H1 (cell line): ENCODE measurements at regions not wholly inside any gene's neighbourhood (a gene's known extent, or its start where the extent isn't known, plus 50 kb on each side); places are given as distances from the start of the nearest gene placed in this dataset.

Experiments
- CTCF ChIA-PET: fragments of 300-600 bp; sonication (Branson Sonifier 250); formaldehyde crosslinking; loops from one replicate; lab custom pipeline; 2021; ENCODE audit not compliant: partially characterized antibody; lab: Charles Lee
- POLR2A ChIA-PET: fragments of 300-600 bp; sonication (Branson Sonifier 250); formaldehyde crosslinking; loops from one replicate; lab custom pipeline; 2021; ENCODE audit warnings: inconsistent platforms; ENCODE audit not compliant: partially characterized antibody; lab: Charles Lee
- DNase-seq, 2 experiments: peaks; one replicate each; pipeline versions ENCODE4 v3.0.0 to v3.0.0-alpha.2; 2010 to 2022; ENCODE audit warnings: low spot score in 2 of 2, low read depth in 1 of 2, mixed read lengths in 1 of 2
- FAIRE-seq: peaks from 2 replicates; lab custom pipeline; 2011; peaks lifted over from hg19 to GRCh38; lab: Jason Lieb, UNC
- H2AFZ ChIP-seq: 2 replicates; pipeline ENCODE4 v1.8.1; 2012; ENCODE audit warnings: low read length, inconsistent platforms
- H2AK5ac ChIP-seq: 2 replicates; pipeline ENCODE4 v1.6.1; 2013; ENCODE audit warnings: low read depth, low read length
- H2BK120ac ChIP-seq: replicated peaks from 2 replicates; pipeline ENCODE3; 2013; ENCODE audit warnings: low read depth, low read length, inconsistent platforms
- H2BK12ac ChIP-seq: 2 replicates; pipeline ENCODE4 v1.6.1; 2013; ENCODE audit warnings: low read depth, low read length
- H2BK15ac ChIP-seq: 2 replicates; pipeline ENCODE4 v1.6.1; 2013; ENCODE audit warnings: low read length
- H2BK20ac ChIP-seq: 2 replicates; pipeline ENCODE4 v1.6.1; 2013; ENCODE audit warnings: low read length
- H2BK5ac ChIP-seq: 2 replicates; pipeline ENCODE4 v1.6.1; 2013; ENCODE audit warnings: low read depth, low read length
- H3K14ac ChIP-seq: 2 replicates; pipeline ENCODE4 v1.6.1; 2013; ENCODE audit warnings: inconsistent platforms; ENCODE audit not compliant: insufficient read length
- H3K18ac ChIP-seq: 2 replicates; pipeline ENCODE4 v1.6.1; 2013; ENCODE audit warnings: low read length; ENCODE audit errors: extremely low read depth
- H3K23ac ChIP-seq: 2 replicates; pipeline ENCODE4 v1.6.1; 2013; ENCODE audit warnings: inconsistent platforms; ENCODE audit not compliant: insufficient read length
- H3K23me2 ChIP-seq: 2 replicates; pipeline ENCODE4 v1.6.1; 2013; ENCODE audit warnings: low read depth, low read length
- H3K27ac ChIP-seq: 2 replicates; pipeline ENCODE4 v1.6.1; 2011; ENCODE audit warnings: low read depth, low read length, inconsistent platforms
- H3K27me3 ChIP-seq, 4 experiments: replicated peaks in 1 of 4; 1 replicate in 1 of 4; 2 replicates in 3 of 4; pipeline versions ENCODE4 v1.6.1 to v1.8.1; 2011 to 2013; ENCODE audit warnings: low read length in 3 of 4, mild to moderate bottlenecking in 3 of 4, inconsistent platforms in 2 of 4, mixed read lengths in 2 of 4, moderate library complexity in 1 of 4; ENCODE audit not compliant: control insufficient read depth in 3 of 4, insufficient read depth in 3 of 4; ENCODE audit errors: extremely low read depth in 1 of 4
- H3K36me3 ChIP-seq, 4 experiments: 2 replicates each; pipeline versions ENCODE4 v1.6.1 to v1.8.1; 2011 to 2013; ENCODE audit warnings: mild to moderate bottlenecking in 4 of 4, low read length in 3 of 4, moderate library complexity in 2 of 4, control low read depth in 1 of 4, inconsistent platforms in 1 of 4; ENCODE audit not compliant: insufficient read depth in 4 of 4, control insufficient read depth in 2 of 4
- H3K4ac ChIP-seq: replicated peaks from 2 replicates; pipeline ENCODE3; 2013; ENCODE audit warnings: low read length, low read depth, mixed read lengths, inconsistent platforms; ENCODE audit not compliant: insufficient read length
- H3K4me1 ChIP-seq, 4 experiments: replicated peaks in 1 of 4; 1 replicate in 1 of 4; 2 replicates in 3 of 4; pipeline versions ENCODE4 v1.6.1 to v1.8.1; 2011 to 2013; ENCODE audit warnings: low read length in 3 of 4, inconsistent platforms in 2 of 4, mixed read lengths in 1 of 4; ENCODE audit not compliant: insufficient read depth in 4 of 4, control insufficient read depth in 3 of 4
- H3K4me2 ChIP-seq, 2 experiments: 2 replicates each; pipeline versions ENCODE4 v1.6.1 to v1.8.1; 2011 to 2013; ENCODE audit warnings: low read depth in 2 of 2, low read length in 2 of 2, control low read depth in 1 of 2, inconsistent platforms in 1 of 2, mild to moderate bottlenecking in 1 of 2; ENCODE audit not compliant: insufficient read depth in 1 of 2
- H3K4me3 ChIP-seq, 4 experiments: fragments of 200-600, 300-600 bp in 1 of 4; sonication (generic), shearing (Covaris generic), sonication (Bioruptor Twin) in 1 of 4; 2 replicates each; pipeline versions ENCODE4 v1.5.1 to v1.8.1; 2011 to 2016; ENCODE audit warnings: low read length in 4 of 4, low read depth in 3 of 4, control low read depth in 2 of 4, inconsistent platforms in 2 of 4, mild to moderate bottlenecking in 2 of 4, mixed read lengths in 1 of 4, moderate library complexity in 1 of 4; ENCODE audit not compliant: insufficient read depth in 2 of 4; ENCODE audit errors: extremely low read depth in 1 of 4
- H3K56ac ChIP-seq: replicated peaks from 2 replicates; pipeline ENCODE3; 2013; ENCODE audit warnings: low read depth, mild to moderate bottlenecking, mixed read lengths, low read length, inconsistent platforms; ENCODE audit not compliant: insufficient read length
- H3K79me1 ChIP-seq: 2 replicates; pipeline ENCODE4 v1.6.1; 2013; ENCODE audit warnings: low read depth, low read length, control low read depth
- H3K79me2 ChIP-seq, 2 experiments: 2 replicates each; pipeline versions ENCODE4 v1.6.1 to v1.8.1; 2012 to 2013; ENCODE audit warnings: low read length in 2 of 2, mild to moderate bottlenecking in 2 of 2, inconsistent platforms in 1 of 2; ENCODE audit not compliant: insufficient read depth in 2 of 2, control insufficient read depth in 1 of 2
- H3K9ac ChIP-seq, 4 experiments: replicated peaks in 1 of 4; 1 replicate in 1 of 4; 2 replicates in 3 of 4; pipeline versions ENCODE4 v1.6.1 to v1.8.1; 2011 to 2013; ENCODE audit warnings: low read depth in 3 of 4, low read length in 3 of 4, control low read depth in 2 of 4, mild to moderate bottlenecking in 2 of 4, moderate library complexity in 2 of 4, inconsistent platforms in 1 of 4; ENCODE audit errors: extremely low read depth in 1 of 4
- H3K9me3 ChIP-seq, 2 experiments: 2 replicates each; pipeline versions ENCODE4 v1.6.1 to v1.8.1; 2012 to 2013; ENCODE audit warnings: mild to moderate bottlenecking in 2 of 2, moderate library complexity in 2 of 2, control low read depth in 1 of 2, inconsistent platforms in 1 of 2, low read depth in 1 of 2, low read length in 1 of 2, mixed read lengths in 1 of 2; ENCODE audit not compliant: insufficient read depth in 2 of 2
- H4K20me1 ChIP-seq, 2 experiments: replicated peaks in 1 of 2; 2 replicates each; pipeline versions ENCODE3 to v1.8.1; 2011 to 2013; ENCODE audit warnings: inconsistent platforms in 2 of 2, low read length in 2 of 2, mild to moderate bottlenecking in 1 of 2; ENCODE audit not compliant: insufficient read depth in 2 of 2, control insufficient read depth in 1 of 2
- H4K5ac ChIP-seq: 2 replicates; pipeline ENCODE4 v1.6.1; 2013; ENCODE audit warnings: low read length, low read depth, mixed read lengths, inconsistent platforms; ENCODE audit not compliant: insufficient read length
- H4K8ac ChIP-seq: 2 replicates; pipeline ENCODE4 v1.8.0; 2013; ENCODE audit warnings: mild to moderate bottlenecking, moderate library complexity, low read length, inconsistent platforms; ENCODE audit not compliant: insufficient read depth; ENCODE audit errors: extremely low read depth
- H4K91ac ChIP-seq: replicated peaks from 2 replicates; pipeline ENCODE3; 2013; ENCODE audit warnings: low read length, mixed read lengths, inconsistent platforms; ENCODE audit not compliant: insufficient read length
- CEBPB ChIP-seq: IDR thresholded peaks from 2 replicates; pipeline ENCODE4 v1.6.1; 2012; ENCODE audit warnings: low read depth, low read length
- CREB1 ChIP-seq: IDR thresholded peaks from 2 replicates; pipeline ENCODE4 v1.6.1; 2012; ENCODE audit warnings: inconsistent platforms
- EZH2 ChIP-seq: fragments of 200-600 bp; sonication (generic); IDR thresholded peaks from 2 replicates; pipeline ENCODE4 v1.7.1; 2012; ENCODE audit warnings: low read depth, mild to moderate bottlenecking, moderate library complexity, low read length, inconsistent platforms; ENCODE audit not compliant: severe bottlenecking
- JUN ChIP-seq: IDR thresholded peaks from 2 replicates; pipeline ENCODE4 v1.6.1; 2011; ENCODE audit warnings: low read depth, mild to moderate bottlenecking, improper control_type of control experiment, low read length
- KDM4A ChIP-seq: IDR thresholded peaks from one replicate; pipeline ENCODE4 v1.7.1; 2012; ENCODE audit warnings: low read depth, mild to moderate bottlenecking, moderate library complexity, low read length, inconsistent platforms; ENCODE audit not compliant: severe bottlenecking
- KDM5A ChIP-seq: fragments of 200-600 bp; IDR thresholded peaks from 2 replicates; pipeline ENCODE4 v1.7.1; 2012; ENCODE audit warnings: mild to moderate bottlenecking, low read length, inconsistent platforms, mixed read lengths
- NRF1 ChIP-seq: IDR thresholded peaks from 2 replicates; pipeline ENCODE4 v1.6.1; 2011; ENCODE audit warnings: mild to moderate bottlenecking, low read depth, low read length, improper control_type of control experiment
- SIRT6 ChIP-seq: IDR thresholded peaks from one replicate; pipeline ENCODE4 v1.7.1; 2012; ENCODE audit warnings: low read length, inconsistent platforms
- SP2 ChIP-seq: IDR thresholded peaks from 2 replicates; pipeline ENCODE4 v1.6.1; 2012; ENCODE audit warnings: mild to moderate bottlenecking, low read length, inconsistent platforms
- WGBS, 2 experiments: shearing (Covaris generic) in 1 of 2; methylation state at CpG; one replicate each; pipeline versions ENCODE4 v1.1.6 to v1.1.7; 2013 to 2015; ENCODE audit warnings: low lambda C conversion rate in 2 of 2, mixed read lengths in 2 of 2, inconsistent platforms in 1 of 2, low coverage in 1 of 2, missing lambda C conversion rate in 1 of 2; ENCODE audit not compliant: insufficient replicate concordance in 2 of 2, insufficient coverage in 1 of 2, insufficient read length in 1 of 2; ENCODE audit errors: extremely low coverage in 1 of 2, missing lambda C conversion rate in 1 of 2; 5-methylcytosine and 5-hydroxymethylcytosine counted together
- TF ChIP-seq, protein P1 (sequence below): IDR thresholded peaks from 2 replicates; pipeline ENCODE4 v1.6.1; 2012; ENCODE audit warnings: inconsistent platforms
- TF ChIP-seq, protein P2 (sequence below): IDR thresholded peaks from 2 replicates; pipeline ENCODE4 v1.6.1; 2011; ENCODE audit warnings: low read length, improper control_type of control experiment

DNA sequence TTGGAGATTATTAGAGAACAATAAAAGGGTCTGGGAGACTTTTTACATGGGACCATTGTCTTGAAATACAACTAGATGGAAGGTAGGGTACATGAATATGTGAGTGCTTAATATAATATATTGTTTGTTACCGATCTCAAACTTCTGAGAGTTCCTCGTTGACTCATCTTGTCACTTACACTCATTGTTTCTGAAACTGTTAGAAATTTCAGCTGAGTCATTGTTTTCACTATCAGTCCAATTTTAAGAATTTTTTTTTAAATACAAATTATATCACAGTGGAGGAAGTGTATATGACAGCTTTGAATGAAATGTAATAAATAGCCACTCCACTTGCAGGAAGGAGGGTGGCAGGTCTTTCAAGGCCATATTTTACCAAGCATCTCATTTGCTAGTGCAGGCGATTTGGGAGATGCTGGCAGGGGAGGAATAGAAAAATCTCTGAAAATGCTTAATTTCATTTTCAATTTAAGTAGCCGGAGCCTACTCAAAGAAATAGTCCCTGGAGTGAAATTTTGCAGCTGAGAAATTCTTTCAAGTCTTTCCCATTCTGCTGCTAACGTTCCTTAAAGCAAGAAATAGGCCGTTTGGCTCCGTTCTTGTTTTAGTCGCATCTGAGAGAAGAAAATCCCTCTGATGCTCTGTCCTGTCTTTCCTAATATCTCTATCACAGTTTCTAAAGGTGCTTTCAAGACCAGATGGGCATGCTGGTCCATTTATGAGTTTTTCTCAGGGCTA, 1404.2 kb upstream of the CELF2 start:
- FAIRE-seq, result no peak
- no peak for DNase-seq
- WGBS, 2 experiments, result 95% methylated on average over 8 of the region's 8 CpGs; no CpG with 5 or more reads in 1 of the 2 experiments

More for the DNA sequence above, 1404.2 kb upstream of the CELF2 start:
- H2AK5ac ChIP-seq, result no peak overlapping the region
- H3K79me1 ChIP-seq, result no peaks in the 10 kb centered on the region
- H2AFZ ChIP-seq, result peak overlapping the region; percentile 81; the same call in 1 of the 2 replicates
- no peak overlapping the region for H2BK5ac ChIP-seq
- H3K4me3 ChIP-seq, result no peak overlapping the region
- H2BK20ac ChIP-seq, result no peak overlapping the region
- POLR2A ChIA-PET, result no interaction called here
- no peak overlapping the region for H3K4ac ChIP-seq
- H2BK120ac ChIP-seq, result no peak overlapping the region
- no peaks in the 10 kb centered on the region for H4K20me1 ChIP-seq
- TF ChIP-seq EZH2 (no peak), KDM5A (no peak), CEBPB (no peak), CREB1 (no peak), SIRT6 (no peak), NRF1 (no peak), JUN (no peak), KDM4A (no peak), SP2 (no peak)
- TF ChIP-seq, protein P1, sequence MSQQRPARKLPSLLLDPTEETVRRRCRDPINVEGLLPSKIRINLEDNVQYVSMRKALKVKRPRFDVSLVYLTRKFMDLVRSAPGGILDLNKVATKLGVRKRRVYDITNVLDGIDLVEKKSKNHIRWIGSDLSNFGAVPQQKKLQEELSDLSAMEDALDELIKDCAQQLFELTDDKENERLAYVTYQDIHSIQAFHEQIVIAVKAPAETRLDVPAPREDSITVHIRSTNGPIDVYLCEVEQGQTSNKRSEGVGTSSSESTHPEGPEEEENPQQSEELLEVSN, result no peak
- TF ChIP-seq, protein P2, sequence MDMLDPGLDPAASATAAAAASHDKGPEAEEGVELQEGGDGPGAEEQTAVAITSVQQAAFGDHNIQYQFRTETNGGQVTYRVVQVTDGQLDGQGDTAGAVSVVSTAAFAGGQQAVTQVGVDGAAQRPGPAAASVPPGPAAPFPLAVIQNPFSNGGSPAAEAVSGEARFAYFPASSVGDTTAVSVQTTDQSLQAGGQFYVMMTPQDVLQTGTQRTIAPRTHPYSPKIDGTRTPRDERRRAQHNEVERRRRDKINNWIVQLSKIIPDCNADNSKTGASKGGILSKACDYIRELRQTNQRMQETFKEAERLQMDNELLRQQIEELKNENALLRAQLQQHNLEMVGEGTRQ, result no peak
- CTCF ChIA-PET, result interaction anchor here (2.0 kb wide), 1 partner anchor 271 kb away, joined by 8 read pairs; no protein-coding TSS in a partner anchor
- H3K4me1 ChIP-seq, result no peaks in the 10 kb centered on the region
- no peak overlapping the region for H4K91ac ChIP-seq
- H3K23me2 ChIP-seq, result no peaks in the 10 kb centered on the region
- H3K36me3 ChIP-seq, result no peaks in the 10 kb centered on the region
- H4K8ac ChIP-seq, result no peak overlapping the region
- H2BK15ac ChIP-seq, result no peak overlapping the region
- H3K27me3 ChIP-seq, result no peaks in the 10 kb centered on the region
- no peak overlapping the region for H3K27ac ChIP-seq
- no peak overlapping the region for H3K18ac ChIP-seq
- no peak overlapping the region for H3K4me2 ChIP-seq
- H3K23ac ChIP-seq, result no peak overlapping the region
- no peaks in the 10 kb centered on the region for H3K79me2 ChIP-seq
- no peak overlapping the region for H3K56ac ChIP-seq
- H4K5ac ChIP-seq, result no peak overlapping the region
- H2BK12ac ChIP-seq, result no peak overlapping the region
- no peaks in the 10 kb centered on the region for H3K9me3 ChIP-seq
- no peak overlapping the region for H3K9ac ChIP-seq
- no peak overlapping the region for H3K14ac ChIP-seq
